Ectodermal cell (in vitro differentiated cells): ENCODE measurements at regions not wholly inside any gene's neighbourhood (a gene's known extent, or its start where the extent isn't known, plus 50 kb on each side); places are given as distances from the start of the nearest gene placed in this dataset.
"Not testable (repeated sequence)": the region's sequence is repeated elsewhere in the genome, so short reads cannot be mapped to it uniquely, and the experiment has no call there.

ENCODE experiments used
- H3K27ac ChIP-seq: 2 replicates; pipeline ENCODE4 v1.7.0; 2013; ENCODE audit warnings: mild to moderate bottlenecking, low read depth, low read length; ENCODE audit not compliant: insufficient read depth, poor library complexity, severe bottlenecking
- H3K27me3 ChIP-seq: 2 replicates; pipeline ENCODE4 v1.7.0; 2013; ENCODE audit warnings: mild to moderate bottlenecking, low read length; ENCODE audit not compliant: insufficient read depth, control insufficient read depth, poor library complexity, severe bottlenecking
- H3K36me3 ChIP-seq: one replicate; pipeline ENCODE4 v1.7.0; 2013; ENCODE audit warnings: low read length; ENCODE audit not compliant: control insufficient read depth, insufficient read depth
- H3K4me1 ChIP-seq: one replicate; pipeline ENCODE4 v1.7.0; 2013; ENCODE audit warnings: low read length; ENCODE audit not compliant: control insufficient read depth, insufficient read depth
- H3K4me3 ChIP-seq: 2 replicates; pipeline ENCODE4 v1.7.0; 2013; ENCODE audit warnings: low read depth, low read length, control low read depth; ENCODE audit not compliant: insufficient read depth
- H3K9me3 ChIP-seq: 2 replicates; pipeline ENCODE4 v1.7.0; 2013; ENCODE audit warnings: mild to moderate bottlenecking, low read length, moderate library complexity; ENCODE audit not compliant: control insufficient read depth
- WGBS, 2 experiments: methylation state at CpG; one replicate each; pipeline ENCODE4 v1.1.7; 2013; ENCODE audit warnings: missing lambda C conversion rate in 2 of 2; 5-methylcytosine and 5-hydroxymethylcytosine counted together

- H3K27ac ChIP-seq, result no peak overlapping the region
- H3K36me3 ChIP-seq, result no peaks in the 10 kb centered on the region
- 93 to 95% methylated on average over 4 of the region's 4 CpGs for WGBS, 2 experiments
These were observed 73.3 kb downstream of the TANC2 start for GRCh38 chr17:63039342-63039741.

GRCh38 chr17:63039899-63040602 is 74.0 kb downstream of the TANC2 start:
- H3K27ac ChIP-seq, result no peak overlapping the region
- H3K36me3 ChIP-seq, result no peaks in the 10 kb centered on the region
- 93 to 95% methylated on average over 5 of the region's 5 CpGs for WGBS, 2 experiments
- H3K27me3 ChIP-seq, result no peaks in the 10 kb centered on the region
- H3K4me3 ChIP-seq, result no peak overlapping the region
- H3K9me3 ChIP-seq, result no peaks in the 10 kb centered on the region
- no peaks in the 10 kb centered on the region for H3K4me1 ChIP-seq

More at GRCh38 chr17:63039342-63039741, 73.3 kb downstream of the TANC2 start:
- no peaks in the 10 kb centered on the region for H3K4me1 ChIP-seq
- no peaks in the 10 kb centered on the region for H3K9me3 ChIP-seq
- H3K27me3 ChIP-seq, result no peaks in the 10 kb centered on the region
- H3K4me3 ChIP-seq, result no peak overlapping the region

GRCh38 chr17:63040816-63041215 is 74.8 kb downstream of the TANC2 start:
- Histone ChIP-seq H3K27ac (no peak overlapping the region), H3K36me3 (no peaks in the 10 kb centered on the region), H3K4me1 (no peaks in the 10 kb centered on the region), H3K27me3 (no peaks in the 10 kb centered on the region), H3K4me3 (no peak overlapping the region), H3K9me3 (no peaks in the 10 kb centered on the region)

DNA sequence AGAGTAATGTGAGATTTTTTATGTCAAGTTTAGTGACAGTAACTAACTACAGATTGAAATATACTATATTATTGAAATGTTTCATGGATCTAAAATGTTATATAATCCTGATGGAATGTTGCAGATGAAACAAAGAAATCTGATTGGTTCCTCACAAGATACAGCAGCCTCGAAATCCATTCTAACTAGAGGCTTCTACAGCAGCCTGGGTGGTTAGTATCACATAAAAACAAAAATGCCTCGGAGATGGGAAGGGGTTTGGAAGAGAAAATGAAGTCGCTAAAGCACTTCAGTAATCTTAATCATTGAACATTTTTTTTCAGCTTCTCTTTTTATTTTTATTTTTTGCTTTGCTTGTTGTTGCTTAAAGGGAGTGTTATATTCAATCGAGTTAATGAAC is 75.2 kb downstream of the TANC2 start:
- Histone ChIP-seq H3K9me3 (no peaks in the 10 kb centered on the region), H3K36me3 (no peaks in the 10 kb centered on the region), H3K4me3 (no peak overlapping the region), H3K27ac (no peak overlapping the region), H3K27me3 (no peaks in the 10 kb centered on the region), H3K4me1 (no peaks in the 10 kb centered on the region)
- WGBS, 2 experiments, result 92 to 100% methylated on average over 2 to 3 of the region's 4 CpGs

- 87% methylated on average over 1 to 2 of the region's 2 CpGs for WGBS, 2 experiments
- no peaks in the 10 kb centered on the region for H3K4me1 ChIP-seq
- no peaks in the 10 kb centered on the region for H3K9me3 ChIP-seq
- no peaks in the 10 kb centered on the region for H3K36me3 ChIP-seq
- H3K27me3 ChIP-seq, result no peaks in the 10 kb centered on the region
- no peak overlapping the region for H3K4me3 ChIP-seq
- H3K27ac ChIP-seq, result no peak overlapping the region
These were observed 75.7 kb downstream of the TANC2 start for GRCh38 chr17:63041722-63042121.

- H3K4me1 ChIP-seq, result no peaks in the 10 kb centered on the region
- H3K9me3 ChIP-seq, result no peaks in the 10 kb centered on the region
- no peaks in the 10 kb centered on the region for H3K27me3 ChIP-seq
- WGBS, 2 experiments, result 57 to 67% methylated on average over 1 of the region's 2 CpGs
- H3K27ac ChIP-seq, result no peak overlapping the region
- H3K36me3 ChIP-seq, result no peaks in the 10 kb centered on the region
- H3K4me3 ChIP-seq, result no peak overlapping the region
These were observed 76.3 kb downstream of the TANC2 start for GRCh38 chr17:63042256-63042812.

- H3K9me3 ChIP-seq, H3K4me1 ChIP-seq, H3K4me3 ChIP-seq, H3K36me3 ChIP-seq, H3K27me3 ChIP-seq, H3K27ac ChIP-seq: not testable (repeated sequence)
- 89 to 97% methylated on average over 1 to 2 of the region's 2 CpGs for WGBS, 2 experiments
These were observed 91.5 kb downstream of the TANC2 start for GRCh38 chr17:63057560-63057959.

GRCh38 chr17:63066158-63066813 is 100.3 kb downstream of the TANC2 start:
- WGBS, 2 experiments, result 88 to 92% methylated on average over 4 of the region's 4 CpGs
- no peaks in the 10 kb centered on the region for H3K27me3 ChIP-seq
- no peak overlapping the region for H3K27ac ChIP-seq
- H3K36me3 ChIP-seq, result no peaks in the 10 kb centered on the region
- H3K9me3 ChIP-seq, result no peaks in the 10 kb centered on the region
- no peaks in the 10 kb centered on the region for H3K4me1 ChIP-seq
- no peak overlapping the region for H3K4me3 ChIP-seq

GRCh38 chr17:63069245-63069644 is 103.2 kb downstream of the TANC2 start:
- no peaks in the 10 kb centered on the region for H3K4me1 ChIP-seq

GRCh38 chr17:63070031-63070430 is 104.0 kb downstream of the TANC2 start:
- Histone ChIP-seq H3K27ac (no peak overlapping the region), H3K27me3 (no peaks in the 10 kb centered on the region), H3K9me3 (no peaks in the 10 kb centered on the region), H3K36me3 (no peaks in the 10 kb centered on the region), H3K4me3 (no peak overlapping the region), H3K4me1 (no peaks in the 10 kb centered on the region)
- 78 to 90% methylated on average over 1 of the region's 1 CpG for WGBS, 2 experiments

More at GRCh38 chr17:63069245-63069644, 103.2 kb downstream of the TANC2 start:
- no peaks in the 10 kb centered on the region for H3K27me3 ChIP-seq
- no peaks in the 10 kb centered on the region for H3K36me3 ChIP-seq
- no peak overlapping the region for H3K4me3 ChIP-seq
- WGBS, 2 experiments, result 94 to 96% methylated on average over 1 of the region's 1 CpG
- no peak overlapping the region for H3K27ac ChIP-seq
- H3K9me3 ChIP-seq, result no peaks in the 10 kb centered on the region
